ENCODE measurements at regions not wholly inside any gene's neighbourhood (a gene's known extent, or its start where the extent isn't known, plus 50 kb on each side); places are given as distances from the start of the nearest gene placed in this dataset.

GRCh38 chr6:51459958-51460357 lies 627.5 kb downstream of the PKHD1 start:
- Histone ChIP-seq H3K36me3 (ENCODE audit: insufficient read depth, low read length) (no peaks in the 10 kb centered on the region), H3K9me3 (ENCODE audit: low read depth, low read length) (no peaks in the 10 kb centered on the region), H2AFZ (ENCODE audit: low read length) (no peak overlapping the region), H3K4me1 (ENCODE audit: insufficient read depth, low read length) (no peaks in the 10 kb centered on the region), H3K4me3 (ENCODE audit: insufficient read depth, low read length) (no peak overlapping the region), H3K27ac (ENCODE audit: low read depth, low read length) (no peak overlapping the region), H3K4me2 (ENCODE audit: insufficient read depth, low read length) (no peak overlapping the region), H4K20me1 (ENCODE audit: insufficient read depth, low read length) (no peaks in the 10 kb centered on the region), H3K27me3 (ENCODE audit: insufficient read depth, low read length) (no peaks in the 10 kb centered on the region), H3K79me2 (ENCODE audit: insufficient read depth, low read length) (no peaks in the 10 kb centered on the region)
- no peak for DNase-seq (ENCODE audit: insufficient read length, low spot score, missing footprints)
- no peak for TF ChIP-seq CTCF (IDR thresholded peaks at IDR 0.05; ENCODE audit: extremely low read depth, low read depth, low read length)

- H4K20me1 ChIP-seq (ENCODE audit: insufficient read depth, low read length), result no peaks in the 10 kb centered on the region
- no peak overlapping the region for H3K27ac ChIP-seq (ENCODE audit: low read depth, low read length)
- no peaks in the 10 kb centered on the region for H3K4me1 ChIP-seq (ENCODE audit: insufficient read depth, low read length)
- H3K4me2 ChIP-seq (ENCODE audit: insufficient read depth, low read length), result no peak overlapping the region
- peaks cover 4% of the 10 kb centered on the region for H3K9me3 ChIP-seq (ENCODE audit: low read depth, low read length)
- H3K79me2 ChIP-seq (ENCODE audit: insufficient read depth, low read length), result no peaks in the 10 kb centered on the region
- no peaks in the 10 kb centered on the region for H3K36me3 ChIP-seq (ENCODE audit: insufficient read depth, low read length)
- DNase-seq (ENCODE audit: insufficient read length, low spot score, missing footprints), result no peak
- H3K27me3 ChIP-seq (ENCODE audit: insufficient read depth, low read length), result no peaks in the 10 kb centered on the region
- no peak overlapping the region for H2AFZ ChIP-seq (ENCODE audit: low read length)
- H3K4me3 ChIP-seq (ENCODE audit: insufficient read depth, low read length), result no peak overlapping the region
- no peak for TF ChIP-seq CTCF (IDR thresholded peaks at IDR 0.05; ENCODE audit: extremely low read depth, low read depth, low read length)
Measured at GRCh38 chr6:51462896-51463295, 624.5 kb downstream of the PKHD1 start.

GRCh38 chr6:51463321-51463720 lies 624.1 kb downstream of the PKHD1 start:
- peaks cover 4% of the 10 kb centered on the region for H3K9me3 ChIP-seq (ENCODE audit: low read depth, low read length)

GRCh38 chr6:51464956-51465355 lies 622.5 kb downstream of the PKHD1 start:
- DNase-seq (ENCODE audit: insufficient read length, low spot score, missing footprints), result no peak
- no peaks in the 10 kb centered on the region for H3K27me3 ChIP-seq (ENCODE audit: insufficient read depth, low read length)
- no peaks in the 10 kb centered on the region for H4K20me1 ChIP-seq (ENCODE audit: insufficient read depth, low read length)
- H3K4me1 ChIP-seq (ENCODE audit: insufficient read depth, low read length), result no peaks in the 10 kb centered on the region
- H3K79me2 ChIP-seq (ENCODE audit: insufficient read depth, low read length), result no peaks in the 10 kb centered on the region
- no peak overlapping the region for H2AFZ ChIP-seq (ENCODE audit: low read length)
- no peaks in the 10 kb centered on the region for H3K36me3 ChIP-seq (ENCODE audit: insufficient read depth, low read length)
- no peak for TF ChIP-seq CTCF (IDR thresholded peaks at IDR 0.05; ENCODE audit: extremely low read depth, low read depth, low read length)
- no peak overlapping the region for H3K4me3 ChIP-seq (ENCODE audit: insufficient read depth, low read length)
- H3K27ac ChIP-seq (ENCODE audit: low read depth, low read length), result no peak overlapping the region
- H3K9me3 ChIP-seq (ENCODE audit: low read depth, low read length), result peaks cover 4% of the 10 kb centered on the region
- H3K4me2 ChIP-seq (ENCODE audit: insufficient read depth, low read length), result no peak overlapping the region

More at GRCh38 chr6:51463321-51463720, 624.1 kb downstream of the PKHD1 start:
- no peaks in the 10 kb centered on the region for H3K36me3 ChIP-seq (ENCODE audit: insufficient read depth, low read length)
- H3K27ac ChIP-seq (ENCODE audit: low read depth, low read length), result no peak overlapping the region
- H3K79me2 ChIP-seq (ENCODE audit: insufficient read depth, low read length), result no peaks in the 10 kb centered on the region
- H2AFZ ChIP-seq (ENCODE audit: low read length), result no peak overlapping the region
- no peaks in the 10 kb centered on the region for H3K4me1 ChIP-seq (ENCODE audit: insufficient read depth, low read length)
- H3K4me3 ChIP-seq (ENCODE audit: insufficient read depth, low read length), result no peak overlapping the region
- no peak for TF ChIP-seq CTCF (IDR thresholded peaks at IDR 0.05; ENCODE audit: extremely low read depth, low read depth, low read length)
- no peaks in the 10 kb centered on the region for H3K27me3 ChIP-seq (ENCODE audit: insufficient read depth, low read length)
- no peak for DNase-seq (ENCODE audit: insufficient read length, low spot score, missing footprints)
- no peak overlapping the region for H3K4me2 ChIP-seq (ENCODE audit: insufficient read depth, low read length)
- no peaks in the 10 kb centered on the region for H4K20me1 ChIP-seq (ENCODE audit: insufficient read depth, low read length)

Data from osteoblast (primary cell).